Liver (tissue), 8 donors: ENCODE measurements at regions not wholly inside any gene's neighbourhood (a gene's known extent, or its start where the extent isn't known, plus 50 kb on each side); places are given as distances from the start of the nearest gene placed in this dataset.

Experiments
- DNase-seq: peaks from one replicate; pipeline ENCODE4 v3.0.0-alpha.2; 2017; ENCODE audit warnings: low spot score
- H3K27ac ChIP-seq, 2 donors: one replicate each; pipeline ENCODE4 v1.7.0; 2013; ENCODE audit warnings: inconsistent platforms in 2 of 2, low read length in 2 of 2, control low read depth in 1 of 2, low read depth in 1 of 2, mild to moderate bottlenecking in 1 of 2
- H3K27me3 ChIP-seq, 4 donors: one replicate each; pipeline versions ENCODE4 v1.6.1 to v1.7.0; 2013; ENCODE audit warnings: low read length in 3 of 4, inconsistent platforms in 1 of 4, mild to moderate bottlenecking in 1 of 4, moderate library complexity in 1 of 4; ENCODE audit not compliant: control insufficient read depth in 4 of 4, insufficient read depth in 4 of 4
- H3K36me3 ChIP-seq, 4 donors: one replicate each; pipeline versions ENCODE4 v1.6.1 to v1.7.0; 2013; ENCODE audit warnings: low read length in 3 of 4, mild to moderate bottlenecking in 3 of 4, low read depth in 1 of 4, moderate library complexity in 1 of 4; ENCODE audit not compliant: control insufficient read depth in 4 of 4, insufficient read depth in 3 of 4
- H3K4me1 ChIP-seq, 4 donors: one replicate each; pipeline versions ENCODE4 v1.6.1 to v1.7.0; 2013; ENCODE audit warnings: low read length in 3 of 4, mild to moderate bottlenecking in 3 of 4, moderate library complexity in 1 of 4; ENCODE audit not compliant: control insufficient read depth in 4 of 4, insufficient read depth in 4 of 4
- H3K4me3 ChIP-seq, 3 donors: one replicate each; pipeline versions ENCODE4 v1.6.1 to v1.7.0; 2013; ENCODE audit warnings: low read length in 3 of 3, control low read depth in 1 of 3, low read depth in 1 of 3, mild to moderate bottlenecking in 1 of 3
- H3K9ac ChIP-seq, 2 donors: one replicate each; pipeline ENCODE4 v1.7.0; 2013; ENCODE audit warnings: low read length in 2 of 2, mild to moderate bottlenecking in 2 of 2, moderate library complexity in 2 of 2, control low read depth in 1 of 2, low read depth in 1 of 2
- H3K9me3 ChIP-seq, 4 donors: one replicate each; pipeline versions ENCODE4 v1.6.1 to v1.7.0; 2013; ENCODE audit warnings: low read length in 3 of 4; ENCODE audit not compliant: control insufficient read depth in 4 of 4
- ATF3 ChIP-seq: IDR thresholded peaks from 2 replicates; pipeline ENCODE4 v1.6.1; 2016; ENCODE audit warnings: antibody characterized with exemption
- CTCF ChIP-seq: fragments of 150-350 bp; IDR thresholded peaks from 2 replicates; pipeline ENCODE4 v1.5.1; 2017; ENCODE audit warnings: improper control_type of control experiment, low read depth, low read length; ENCODE audit not compliant: missing input control
- EGR1 ChIP-seq, 2 donors: IDR thresholded peaks; 2 replicates each; pipeline ENCODE4 v1.6.1; 2016 to 2018; ENCODE audit warnings: antibody characterized with exemption in 2 of 2, low read depth in 2 of 2
- FOXA1 ChIP-seq: IDR thresholded peaks from 2 replicates; pipeline ENCODE4 v1.6.1; 2016; ENCODE audit warnings: antibody characterized with exemption
- FOXA2 ChIP-seq: IDR thresholded peaks from 2 replicates; pipeline ENCODE4 v1.6.1; 2016; ENCODE audit warnings: antibody characterized with exemption
- GABPA ChIP-seq, 2 donors: IDR thresholded peaks in 1 of 2; conservative IDR thresholded peaks in 1 of 2; 2 replicates each; pipeline ENCODE4 v1.6.1; 2016; ENCODE audit warnings: antibody characterized with exemption in 2 of 2, mild to moderate bottlenecking in 1 of 2, moderate library complexity in 1 of 2
- HNF4A ChIP-seq, 2 donors: conservative IDR thresholded peaks; 2 replicates each; pipeline ENCODE4 v1.6.1; 2016; ENCODE audit warnings: antibody characterized with exemption in 2 of 2, mild to moderate bottlenecking in 2 of 2
- HNF4G ChIP-seq: IDR thresholded peaks from 2 replicates; pipeline ENCODE4 v1.6.1; 2016; ENCODE audit warnings: antibody characterized with exemption
- JUND ChIP-seq, 2 donors: IDR thresholded peaks; 2 replicates each; pipeline ENCODE4 v1.6.1; 2016; ENCODE audit warnings: antibody characterized with exemption in 2 of 2
- MAX ChIP-seq: IDR thresholded peaks from 2 replicates; pipeline ENCODE4 v1.6.1; 2016; ENCODE audit warnings: antibody characterized with exemption
- NR2F2 ChIP-seq: IDR thresholded peaks from 2 replicates; pipeline ENCODE4 v1.6.1; 2016; ENCODE audit warnings: antibody characterized with exemption
- RAD21 ChIP-seq, 2 donors: IDR thresholded peaks; 2 replicates each; pipeline ENCODE4 v1.6.1; 2016; ENCODE audit warnings: antibody characterized with exemption in 2 of 2, mild to moderate bottlenecking in 2 of 2
- REST ChIP-seq: IDR thresholded peaks from 2 replicates; pipeline ENCODE4 v1.6.1; 2016; ENCODE audit warnings: antibody characterized with exemption, mild to moderate bottlenecking
- RXRA ChIP-seq, 2 donors: IDR thresholded peaks; 2 replicates each; pipeline ENCODE4 v1.6.1; 2017 to 2018; ENCODE audit warnings: antibody characterized with exemption in 2 of 2, mild to moderate bottlenecking in 1 of 2
- SP1 ChIP-seq: IDR thresholded peaks from 2 replicates; pipeline ENCODE4 v1.6.1; 2018; ENCODE audit warnings: antibody characterized with exemption, mild to moderate bottlenecking
- TAF1 ChIP-seq: conservative IDR thresholded peaks from 2 replicates; pipeline ENCODE4 v1.6.1; 2016; ENCODE audit warnings: antibody characterized with exemption, mild to moderate bottlenecking
- YY1 ChIP-seq: IDR thresholded peaks from 2 replicates; pipeline ENCODE4 v1.6.1; 2016; ENCODE audit warnings: antibody characterized with exemption, mild to moderate bottlenecking
- ZBTB33 ChIP-seq: IDR thresholded peaks from 2 replicates; pipeline ENCODE4 v1.6.1; 2016; ENCODE audit warnings: antibody characterized with exemption
- WGBS: extraction: QIAGEN DNeasy Blood & Tissue Kit; methylation state at CpG from one replicate; pipeline ENCODE4 v1.1.7; 2013; 5-methylcytosine and 5-hydroxymethylcytosine counted together
- donor health status: healthy.
- donor health status: healthy.
- donor health status: healthy.
- donor health status: healthy.
- donor health status: healthy.

- H3K4me3 ChIP-seq = no peak overlapping the region
- H3K36me3 ChIP-seq = no peaks in the 10 kb centered on the region
- no peaks in the 10 kb centered on the region for H3K9me3 ChIP-seq
- no peak overlapping the region for H3K9ac ChIP-seq
- H3K4me1 ChIP-seq = no peaks in the 10 kb centered on the region
- WGBS = 69% methylated on average over 3 of the region's 3 CpGs
- no peak for DNase-seq
- TF ChIP-seq REST (no peak), HNF4A (conservative IDR thresholded peaks at IDR 0.05) (no peak), ATF3 (no peak), HNF4G (no peak), FOXA1 (no peak), NR2F2 (no peak), TAF1 (no peak), SP1 (no peak), GABPA (IDR thresholded peaks at IDR 0.05 in 1 of 2, conservative IDR thresholded peaks at IDR 0.05 in 1 of 2) (no peak), MAX (no peak), FOXA2 (no peak), CTCF (no peak), EGR1 (IDR thresholded peaks at IDR 0.05; ENCODE audit: low read depth in 2 of 2) (no peak), ZBTB33 (no peak), RAD21 (IDR thresholded peaks at IDR 0.05) (no peak), RXRA (IDR thresholded peaks at IDR 0.05) (no peak), YY1 (no peak), JUND (IDR thresholded peaks at IDR 0.05) (no peak)
- no peak overlapping the region for H3K27ac ChIP-seq
- no peaks in the 10 kb centered on the region for H3K27me3 ChIP-seq
These were observed 65.2 kb upstream of the FIGN start for GRCh38 chr2:163800951-163801381.

- Histone ChIP-seq H3K4me1 (no peaks in the 10 kb centered on the region), H3K4me3 (no peak overlapping the region), H3K36me3 (no peaks in the 10 kb centered on the region), H3K9me3 (no peaks in the 10 kb centered on the region), H3K27ac (no peak overlapping the region), H3K9ac (no peak overlapping the region), H3K27me3 (no peaks in the 10 kb centered on the region)
- 84% methylated on average over 2 of the region's 2 CpGs for WGBS
- no peak for DNase-seq
- TF ChIP-seq FOXA2 (no peak), TAF1 (no peak)
These were observed 64.0 kb upstream of the FIGN start for GRCh38 chr2:163799807-163800206.
